ENCODE measurements at regions not wholly inside any gene's neighbourhood (a gene's known extent, or its start where the extent isn't known, plus 50 kb on each side); places are given as distances from the start of the nearest gene placed in this dataset.

- POLR2A ChIA-PET, result no interaction called here
- no peak overlapping the region for H3K4me2 ChIP-seq (ENCODE audit: insufficient read depth, low read length)
- no peak overlapping the region for H3K9ac ChIP-seq (replicated peaks; ENCODE audit: extremely low read depth, insufficient read depth, low read length)
- H3K9me3 ChIP-seq (replicated peaks; ENCODE audit: control insufficient read depth, insufficient read depth, low read length), result no peaks in the 10 kb centered on the region
- no peak for FAIRE-seq
- H3K36me3 ChIP-seq (ENCODE audit: control insufficient read depth in 2 of 2, extremely low read depth in 1 of 2, insufficient read depth in 2 of 2, low read length in 2 of 2), result no peaks in the 10 kb centered on the region
- intact Hi-C loops (cut with micrococcal nuclease), result no loop called here
- no peak overlapping the region for H3K27ac ChIP-seq (ENCODE audit: insufficient read depth, low read depth, low read length)
- no peaks in the 10 kb centered on the region for H4K20me1 ChIP-seq (replicated peaks; ENCODE audit: control insufficient read depth, extremely low read depth, insufficient read depth, low read length)
- H3K4me1 ChIP-seq (ENCODE audit: control insufficient read depth, extremely low read depth, insufficient read depth, low read length), result no peaks in the 10 kb centered on the region
- CTCF ChIA-PET, result no interaction called here
- no TSS peak for BruUV-seq (replicated peaks)
- H3K9me1 ChIP-seq (replicated peaks; ENCODE audit: control insufficient read depth, extremely low read depth, insufficient read depth, low read length), result no peaks in the 10 kb centered on the region
- H3K79me2 ChIP-seq (ENCODE audit: control insufficient read depth, insufficient read depth, low read length), result no peaks in the 10 kb centered on the region
- H2AFZ ChIP-seq (ENCODE audit: low read depth, low read length), result no peak overlapping the region
- H3K27me3 ChIP-seq (ENCODE audit: control insufficient read depth in 2 of 2, insufficient read depth in 2 of 2, low read length in 2 of 2), result no peaks in the 10 kb centered on the region
- dilution Hi-C loops (cut with MboI; ENCODE audit: extremely low pct_ligation_motif_present, low sequenced_read_pairs), result no loop called here
- DNase-seq (ENCODE audit: low read depth, low spot score), result no peak
- TF ChIP-seq GATA2 (IDR thresholded peaks at IDR 0.05; ENCODE audit: insufficient read depth, insufficient read length, low read depth, low read length) (no peak), EZH2 (IDR thresholded peaks at IDR 0.05; ENCODE audit: borderline replicate concordance, low read depth, low read length, severe bottlenecking) (no peak), POLR2AphosphoS5 (IDR thresholded peaks at IDR 0.05; ENCODE audit: insufficient read depth, low read depth, low read length) (no peak), MYC (IDR thresholded peaks at IDR 0.05; ENCODE audit: low read depth, low read length) (no peak), JUN (IDR thresholded peaks at IDR 0.05; ENCODE audit: borderline replicate concordance, insufficient read depth, insufficient read length, low read depth) (no peak), FOS (IDR thresholded peaks at IDR 0.05; ENCODE audit: borderline replicate concordance, insufficient read depth, low read length) (no peak), CTCF (IDR thresholded peaks at IDR 0.05; ENCODE audit: extremely low read depth in 1 of 2, insufficient read depth in 1 of 2, low read depth in 1 of 2, low read length in 2 of 2) (no peak), POLR2A (IDR thresholded peaks at IDR 0.05; ENCODE audit: low read depth, low read length) (no peak), MAX (IDR thresholded peaks at IDR 0.05; ENCODE audit: insufficient read depth, insufficient read length) (no peak)
- H3K4me3 ChIP-seq (replicated peaks in 1 of 3; ENCODE audit: insufficient read depth in 1 of 3, low read depth in 1 of 3, low read length in 3 of 3), result no peak overlapping the region
These were observed 654.9 kb upstream of the CELF2 start for GRCh38 chr10:10362800-10363199.

Measured in endothelial cell of umbilical vein (primary cell).